PFSK-1 (cell line): ENCODE measurements at regions not wholly inside any gene's neighbourhood (a gene's known extent, or its start where the extent isn't known, plus 50 kb on each side); places are given as distances from the start of the nearest gene placed in this dataset.

Experiments used
- FOXP2 ChIP-seq: optimal IDR thresholded peaks from 2 replicates; pipeline ENCODE3; 2011; ENCODE audit warnings: borderline replicate concordance, control low read depth, inconsistent platforms; ENCODE audit not compliant: insufficient read depth; ENCODE audit errors: extremely low read length, extremely low read depth
- POLR2AphosphoS5 ChIP-seq: IDR thresholded peaks from 2 replicates; pipeline ENCODE4 v1.6.1; 2012; ENCODE audit warnings: low read depth, mild to moderate bottlenecking, control low read depth, low read length, moderate library complexity
- REST ChIP-seq, 2 experiments: IDR thresholded peaks; 2 replicates each; pipeline versions ENCODE4 v1.6.1 to v1.8.0; 2011 to 2012; ENCODE audit warnings: low read depth in 2 of 2, low read length in 2 of 2, control low read depth in 1 of 2, inconsistent platforms in 1 of 2, mild to moderate bottlenecking in 1 of 2, moderate library complexity in 1 of 2; ENCODE audit not compliant: insufficient read depth in 1 of 2
- SIN3A ChIP-seq: IDR thresholded peaks from 2 replicates; pipeline ENCODE4 v1.6.1; 2012; ENCODE audit warnings: mild to moderate bottlenecking, low read length, moderate library complexity, borderline replicate concordance; ENCODE audit not compliant: insufficient read depth
- TAF1 ChIP-seq: IDR thresholded peaks from 2 replicates; pipeline ENCODE4 v1.6.1; 2012; ENCODE audit warnings: low read length, control low read depth, borderline replicate concordance; ENCODE audit not compliant: insufficient read depth

- TF ChIP-seq POLR2AphosphoS5 (no peak), REST (IDR thresholded peaks at IDR 0.05; ENCODE audit: insufficient read depth in 1 of 2, low read depth in 2 of 2, low read length in 2 of 2) (no peak), TAF1 (no peak), SIN3A (no peak), FOXP2 (no peak)
Observed at GRCh38 chr18:1779587-1779986, 791.7 kb downstream of the METTL4 start.
